Small intestine (tissue), 7 donors: ENCODE measurements at regions not wholly inside any gene's neighbourhood (a gene's known extent, or its start where the extent isn't known, plus 50 kb on each side); places are given as distances from the start of the nearest gene placed in this dataset.

Source experiments
- DNase-seq, 2 donors: peaks; one replicate each; pipeline versions ENCODE4 v3.0.0 to v3.0.0-alpha.2; 2013
- FAIRE-seq: peaks from 2 replicates; lab custom pipeline; 2012; peaks lifted over from hg19 to GRCh38; lab: Jason Lieb, UNC
- H3K27ac ChIP-seq, 3 donors: one replicate each; pipeline ENCODE4 v1.5.1; 2013; ENCODE audit warnings: low read length in 2 of 3, mild to moderate bottlenecking in 2 of 3, control low read depth in 1 of 3, inconsistent platforms in 1 of 3, low read depth in 1 of 3, moderate library complexity in 1 of 3
- H3K27me3 ChIP-seq, 3 donors: one replicate each; pipeline ENCODE4 v1.6.1; 2013; ENCODE audit warnings: low read length in 3 of 3, inconsistent platforms in 1 of 3; ENCODE audit not compliant: control insufficient read depth in 3 of 3, insufficient read depth in 3 of 3
- H3K36me3 ChIP-seq, 3 donors: one replicate each; pipeline ENCODE4 v1.6.1; 2013; ENCODE audit warnings: low read length in 3 of 3, inconsistent platforms in 1 of 3, low read depth in 1 of 3, mild to moderate bottlenecking in 1 of 3, moderate library complexity in 1 of 3; ENCODE audit not compliant: control insufficient read depth in 3 of 3, insufficient read depth in 2 of 3
- H3K4me1 ChIP-seq, 3 donors: one replicate each; pipeline ENCODE4 v1.6.1; 2013; ENCODE audit warnings: low read length in 2 of 3, inconsistent platforms in 1 of 3, low read depth in 1 of 3, mild to moderate bottlenecking in 1 of 3, moderate library complexity in 1 of 3; ENCODE audit not compliant: control insufficient read depth in 3 of 3, insufficient read depth in 2 of 3
- H3K4me3 ChIP-seq, 3 donors: one replicate each; pipeline ENCODE4 v1.5.1; 2013; ENCODE audit warnings: low read length in 3 of 3, control low read depth in 1 of 3, inconsistent platforms in 1 of 3, low read depth in 1 of 3, mild to moderate bottlenecking in 1 of 3, moderate library complexity in 1 of 3
- H3K9me3 ChIP-seq, 2 donors: one replicate each; pipeline ENCODE4 v1.6.1; 2013; ENCODE audit warnings: low read depth in 1 of 2, low read length in 1 of 2; ENCODE audit not compliant: control insufficient read depth in 2 of 2, insufficient read depth in 1 of 2
- WGBS, 3 donors: extraction: QIAGEN DNeasy Blood & Tissue Kit; methylation state at CpG; one replicate each; pipeline ENCODE4 v1.1.7; 2013; 5-methylcytosine and 5-hydroxymethylcytosine counted together
- donor health status: healthy with polysubstance abuse.
- donor health status: control.
- donor health status: control.
- donor health status: Bipolar disorder and iron deficiency.
- donor health status: healthy.

DNA sequence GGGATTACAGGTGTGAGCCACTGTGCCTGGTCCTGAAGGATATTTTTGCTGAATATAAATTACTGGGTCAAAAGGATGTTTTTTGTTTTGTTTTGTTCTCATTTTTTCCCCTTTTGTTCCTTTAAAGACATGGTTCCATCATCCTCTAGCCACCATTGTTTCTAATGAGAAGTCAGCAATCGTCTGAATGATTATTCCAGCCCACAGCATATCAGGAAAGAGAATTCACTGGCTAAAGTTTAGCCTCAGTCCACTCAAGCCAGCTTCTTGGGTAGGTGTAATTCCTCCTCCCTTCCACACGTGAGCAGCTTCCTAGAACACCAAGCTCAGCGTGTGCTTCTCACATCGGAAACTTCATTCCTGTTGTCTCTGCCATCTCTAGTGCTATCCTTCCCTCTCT is 112.8 kb upstream of the INSIG1 start:
- peaks cover 2 to 37% of the 10 kb centered on the region in 2 donors for H3K9me3 ChIP-seq
- H3K36me3 ChIP-seq = no peaks in the 10 kb centered on the region
- peaks cover 0 to 2% (median 0%) of the 10 kb centered on the region in 3 donors for H3K27me3 ChIP-seq
- H3K4me1 ChIP-seq = no peaks in the 10 kb centered on the region
- 68 to 82% (median 73%) methylated on average over 4 of the region's 4 CpGs for WGBS, 3 donors
- no peak overlapping the region for H3K27ac ChIP-seq
- H3K4me3 ChIP-seq = no peak overlapping the region
- DNase-seq = no peak
- FAIRE-seq = no peak

DNA sequence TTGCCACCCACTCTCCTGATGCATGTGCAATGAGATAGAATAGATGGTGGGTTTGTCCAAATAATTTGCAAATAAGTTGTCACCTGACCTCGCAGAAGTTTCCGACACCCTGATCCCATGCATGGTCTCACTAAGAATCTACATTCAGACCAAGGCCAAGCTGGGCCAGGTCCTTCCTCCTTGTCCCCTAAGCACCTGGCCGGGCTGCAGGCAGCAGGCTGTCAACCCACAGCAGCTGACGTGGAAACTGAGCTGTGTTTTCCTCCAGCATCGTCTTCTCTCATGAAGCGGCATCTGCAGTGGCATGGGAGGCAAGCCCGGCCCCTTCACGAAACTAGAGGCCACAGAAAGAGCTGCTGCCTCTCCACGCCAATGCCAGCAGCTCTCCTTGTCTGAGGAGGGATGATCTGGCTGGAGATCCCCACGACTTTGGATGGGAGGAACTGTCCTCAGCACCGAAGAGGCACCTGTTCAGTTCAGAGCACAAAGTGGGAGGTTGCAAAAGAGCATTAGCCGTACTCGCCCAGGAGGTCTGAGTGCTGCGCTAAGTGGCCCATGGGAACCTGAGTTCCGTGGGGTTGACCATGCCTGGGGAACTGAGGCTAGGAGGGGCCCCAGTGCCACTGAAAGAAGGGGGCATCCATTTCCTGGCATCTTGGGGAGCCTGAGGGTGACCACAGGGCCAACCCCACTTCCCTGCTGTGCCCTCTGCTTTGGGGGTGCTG is 110.5 kb upstream of the INSIG1 start:
- no peaks in the 10 kb centered on the region for H3K36me3 ChIP-seq
- no peak for FAIRE-seq
- H3K4me1 ChIP-seq = no peaks in the 10 kb centered on the region
- peaks cover 0 to 4% (median 1%) of the 10 kb centered on the region in 3 donors for H3K27me3 ChIP-seq
- H3K27ac ChIP-seq = no peak overlapping the region
- 82 to 85% (median 82%) methylated on average over 15 of the region's 15 CpGs for WGBS, 3 donors
- peaks cover 2 to 37% of the 10 kb centered on the region in 2 donors for H3K9me3 ChIP-seq
- H3K4me3 ChIP-seq = no peak overlapping the region
- DNase-seq = no peak

DNA sequence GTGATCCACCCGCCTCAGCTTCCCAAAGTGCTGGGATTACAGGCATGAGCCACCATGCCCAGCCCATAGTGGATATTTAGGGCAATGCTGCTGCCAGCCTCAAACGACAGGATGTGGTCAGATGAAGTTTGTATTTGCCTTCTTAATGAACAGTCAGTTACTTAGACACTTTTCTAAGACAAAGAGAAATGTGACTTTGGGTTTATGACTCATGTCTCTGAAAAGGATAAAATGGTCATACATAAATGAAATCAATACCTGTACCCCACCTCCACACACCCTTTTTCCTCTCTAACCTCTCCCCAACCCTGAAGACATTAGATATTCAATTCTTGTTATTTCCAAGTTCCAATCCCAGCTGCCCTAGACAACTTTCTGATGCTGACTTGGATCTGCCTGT is 109.3 kb upstream of the INSIG1 start:
- peaks cover 0 to 12% (median 4%) of the 10 kb centered on the region in 3 donors for H3K27me3 ChIP-seq
- DNase-seq = no peak
- H3K9me3 ChIP-seq = peaks cover 2 to 30% of the 10 kb centered on the region in 2 donors
- no peak overlapping the region for H3K27ac ChIP-seq
- H3K36me3 ChIP-seq = no peaks in the 10 kb centered on the region
- WGBS, 3 donors = 60 to 82% (median 67%) methylated on average over 2 of the region's 2 CpGs
- no peaks in the 10 kb centered on the region for H3K4me1 ChIP-seq
- FAIRE-seq = no peak
- H3K4me3 ChIP-seq = no peak overlapping the region

DNA sequence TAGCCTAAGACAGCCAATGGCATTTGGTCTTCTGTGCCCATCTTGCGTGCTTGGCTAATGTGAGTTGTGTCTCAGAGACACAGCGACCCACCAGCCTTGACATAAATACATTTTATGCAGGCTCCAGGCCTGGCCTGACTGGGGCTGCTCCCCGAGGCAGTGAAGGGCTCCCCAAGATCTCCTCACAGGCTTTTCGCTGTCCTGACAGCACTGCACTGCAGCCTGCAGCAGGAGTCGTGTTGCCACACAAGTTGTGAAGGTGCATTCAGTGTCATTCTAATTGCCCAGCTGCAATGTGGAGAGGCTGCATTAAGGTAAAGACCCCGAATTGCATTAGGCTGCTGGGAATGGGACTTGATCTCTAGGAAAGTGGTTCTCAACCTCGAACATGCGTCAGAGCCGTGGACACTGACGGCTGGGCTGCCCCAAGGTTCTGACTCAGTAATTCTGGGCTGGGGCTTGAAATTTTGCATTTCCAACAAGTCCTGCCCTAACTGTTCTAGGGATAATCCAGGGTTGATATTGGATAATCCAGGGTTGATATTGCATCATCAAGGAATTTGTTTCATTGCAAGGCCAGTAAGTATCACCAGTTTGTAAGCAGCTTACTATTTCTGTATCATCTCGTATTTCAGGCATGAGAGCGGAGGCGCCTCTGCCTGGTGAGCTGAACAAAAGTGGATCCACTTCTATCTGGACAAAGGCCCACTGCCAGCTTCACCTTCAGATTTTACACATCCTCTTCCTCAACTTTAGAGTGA is 108.7 kb upstream of the INSIG1 start:
- DNase-seq (no peak), FAIRE-seq (no peak)
- no peaks in the 10 kb centered on the region for H3K36me3 ChIP-seq
- peaks cover 0 to 16% (median 2%) of the 10 kb centered on the region in 3 donors for H3K27me3 ChIP-seq
- peaks cover 2 to 27% of the 10 kb centered on the region in 2 donors for H3K9me3 ChIP-seq
- no peak overlapping the region for H3K27ac ChIP-seq
- no peak overlapping the region for H3K4me3 ChIP-seq
- 80 to 86% (median 84%) methylated on average over 13 of the region's 13 CpGs for WGBS, 3 donors
- H3K4me1 ChIP-seq = no peaks in the 10 kb centered on the region

DNA sequence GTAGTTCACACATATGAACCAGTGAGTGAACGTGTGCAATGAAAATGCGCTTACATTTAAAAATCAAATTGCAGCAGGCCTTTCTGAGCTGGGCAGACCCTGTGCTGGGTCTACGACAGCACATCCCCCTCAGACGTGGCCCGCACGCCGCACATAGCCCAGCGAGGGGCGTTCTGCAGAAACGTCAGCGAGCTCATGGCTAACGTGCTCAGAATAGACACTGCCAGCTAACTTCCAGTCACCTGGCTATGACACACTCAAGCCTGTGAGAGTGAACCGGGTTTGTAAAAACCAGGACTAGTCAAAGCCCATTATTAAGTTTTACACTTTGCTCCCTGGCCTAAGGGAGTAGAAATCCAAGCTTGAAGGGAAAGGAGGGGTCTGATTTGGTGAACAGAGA is 108.1 kb upstream of the INSIG1 start:
- FAIRE-seq = no peak

DNA sequence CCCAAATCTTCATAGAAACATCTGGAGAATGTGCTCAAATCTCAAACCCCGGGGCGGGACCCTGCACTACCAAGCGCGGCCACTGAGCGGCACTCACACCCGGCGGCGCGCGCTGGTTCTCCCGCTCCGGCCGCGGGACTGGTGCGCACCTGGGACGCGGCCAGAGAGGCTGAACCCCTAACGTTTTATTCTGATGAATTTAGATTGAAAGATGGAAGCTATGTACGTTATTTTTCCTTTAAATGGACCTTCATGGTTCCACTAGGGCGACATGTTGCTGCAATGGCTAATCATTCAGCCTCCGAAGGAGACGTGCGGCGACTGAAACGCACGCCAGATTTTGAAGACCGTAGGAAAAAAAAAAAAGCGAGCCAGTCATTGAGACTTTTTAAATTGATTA is 107.0 kb upstream of the INSIG1 start:
- WGBS, 3 donors = 14 to 17% (median 16%) methylated on average over 28 of the region's 28 CpGs
- DNase-seq = peak; percentile 35 to 39
- Histone ChIP-seq H3K9me3 (peaks cover 0 to 21% of the 10 kb centered on the region in 2 donors), H3K27me3 (peaks cover 0 to 25% (median 2%) of the 10 kb centered on the region in 3 donors), H3K36me3 (no peaks in the 10 kb centered on the region), H3K27ac (no peak overlapping the region), H3K4me1 (no peaks in the 10 kb centered on the region), H3K4me3 (no peak overlapping the region)
- FAIRE-seq = no peak

More for the DNA sequence above, 108.1 kb upstream of the INSIG1 start:
- Histone ChIP-seq H3K9me3 (peaks cover 2 to 28% of the 10 kb centered on the region in 2 donors), H3K4me1 (no peaks in the 10 kb centered on the region), H3K4me3 (no peak overlapping the region), H3K27ac (no peak overlapping the region), H3K27me3 (peaks cover 0 to 19% (median 2%) of the 10 kb centered on the region in 3 donors), H3K36me3 (no peaks in the 10 kb centered on the region)
- 77 to 82% (median 77%) methylated on average over 13 of the region's 13 CpGs for WGBS, 3 donors
- DNase-seq = no peak

DNA sequence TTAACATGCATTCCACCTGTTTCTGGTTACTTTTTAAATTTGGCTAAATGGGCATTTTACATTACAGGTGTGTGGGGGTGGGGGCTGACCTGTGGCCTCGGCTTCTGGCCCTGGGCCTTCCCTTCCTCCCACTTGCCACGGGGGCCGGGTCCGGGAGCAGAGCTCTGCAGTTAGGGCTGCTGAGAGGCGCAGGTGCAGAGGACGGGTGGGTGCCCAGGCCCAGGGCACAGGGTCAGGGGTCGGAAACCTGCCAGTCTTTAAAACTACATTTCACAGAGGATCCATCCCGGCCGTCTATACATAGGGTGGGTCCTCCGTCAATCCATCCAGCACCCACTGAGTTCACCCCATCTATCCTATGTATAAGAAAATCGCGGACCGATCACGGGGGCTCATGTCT is 106.5 kb upstream of the INSIG1 start:
- Histone ChIP-seq H3K27me3 (peaks cover 0 to 25% (median 2%) of the 10 kb centered on the region in 3 donors), H3K4me3 (no peak overlapping the region), H3K4me1 (no peaks in the 10 kb centered on the region), H3K36me3 (no peaks in the 10 kb centered on the region), H3K27ac (no peak overlapping the region), H3K9me3 (peaks cover 0 to 16% of the 10 kb centered on the region in 2 donors)
- WGBS, 3 donors = 74 to 78% (median 76%) methylated on average over 14 of the region's 14 CpGs
- DNase-seq = no peak
- no peak for FAIRE-seq

DNA sequence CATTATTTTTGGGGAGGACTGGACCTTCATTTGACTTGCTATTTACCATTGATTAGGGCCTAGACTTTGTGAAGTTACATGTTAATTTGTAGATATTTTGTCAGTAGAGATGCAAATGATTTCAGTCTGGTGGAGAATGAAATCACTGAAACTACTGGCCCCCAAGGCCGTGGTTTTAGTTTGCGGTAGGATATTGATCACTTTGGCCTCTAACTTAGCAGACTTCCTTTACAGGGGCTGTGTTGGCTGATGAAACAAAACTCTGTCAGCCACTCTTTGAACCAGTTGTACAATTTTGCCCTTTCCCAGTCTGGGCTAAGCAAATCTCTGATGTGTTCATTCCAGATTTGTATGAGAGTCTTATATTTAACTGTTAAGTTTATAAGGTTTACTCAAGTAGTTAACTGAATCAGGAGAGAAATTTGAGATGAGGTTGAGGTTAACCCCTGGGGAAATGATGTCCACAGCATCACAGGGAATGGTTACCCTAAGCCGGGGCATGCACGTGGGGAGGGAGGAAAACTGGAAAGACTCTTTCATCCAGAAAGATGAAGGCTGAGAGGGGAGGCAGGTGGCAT is 105.7 kb upstream of the INSIG1 start:
- Histone ChIP-seq H3K4me1 (no peaks in the 10 kb centered on the region), H3K36me3 (no peaks in the 10 kb centered on the region), H3K4me3 (no peak overlapping the region), H3K9me3 (peaks cover 0 to 17% of the 10 kb centered on the region in 2 donors), H3K27ac (no peak overlapping the region), H3K27me3 (peaks cover 0 to 25% (median 2%) of the 10 kb centered on the region in 3 donors)
- WGBS, 3 donors = 69 to 84% (median 83%) methylated on average over 4 of the region's 4 CpGs
- FAIRE-seq (no peak), DNase-seq (no peak)
